NB4 (cell line): ENCODE measurements at regions not wholly inside any gene's neighbourhood (a gene's known extent, or its start where the extent isn't known, plus 50 kb on each side); places are given as distances from the start of the nearest gene placed in this dataset.

Experiments used
- DNase-seq: peaks from one replicate; pipeline ENCODE4 v3.0.0; 2010; ENCODE audit warnings: low read depth
- H3K4me3 ChIP-seq: one replicate; pipeline ENCODE4 v1.5.1; 2011; ENCODE audit warnings: mild to moderate bottlenecking, low read depth, low read length, moderate library complexity
- MYC ChIP-seq: IDR thresholded peaks from 2 replicates; pipeline ENCODE4 v1.6.1; 2011; ENCODE audit warnings: low read depth, low read length
- POLR2A ChIP-seq: IDR thresholded peaks from 2 replicates; pipeline ENCODE4 v1.6.1; 2011; ENCODE audit warnings: mild to moderate bottlenecking; ENCODE audit not compliant: insufficient read length; ENCODE audit errors: extremely low read depth
- TF ChIP-seq, protein P1 (sequence below): IDR thresholded peaks from one replicate; pipeline ENCODE4 v1.5.1; 2012; ENCODE audit warnings: low read depth, low read length
- TF ChIP-seq, protein P2 (sequence below): IDR thresholded peaks from 2 replicates; pipeline ENCODE4 v1.6.1; 2011; ENCODE audit warnings: low read depth, low read length

GRCh38 chr9:69987457-69987856 lies 56.2 kb upstream of the MAMDC2 start:
- DNase-seq, result no peak
- no peak overlapping the region for H3K4me3 ChIP-seq
- TF ChIP-seq, protein P1, sequence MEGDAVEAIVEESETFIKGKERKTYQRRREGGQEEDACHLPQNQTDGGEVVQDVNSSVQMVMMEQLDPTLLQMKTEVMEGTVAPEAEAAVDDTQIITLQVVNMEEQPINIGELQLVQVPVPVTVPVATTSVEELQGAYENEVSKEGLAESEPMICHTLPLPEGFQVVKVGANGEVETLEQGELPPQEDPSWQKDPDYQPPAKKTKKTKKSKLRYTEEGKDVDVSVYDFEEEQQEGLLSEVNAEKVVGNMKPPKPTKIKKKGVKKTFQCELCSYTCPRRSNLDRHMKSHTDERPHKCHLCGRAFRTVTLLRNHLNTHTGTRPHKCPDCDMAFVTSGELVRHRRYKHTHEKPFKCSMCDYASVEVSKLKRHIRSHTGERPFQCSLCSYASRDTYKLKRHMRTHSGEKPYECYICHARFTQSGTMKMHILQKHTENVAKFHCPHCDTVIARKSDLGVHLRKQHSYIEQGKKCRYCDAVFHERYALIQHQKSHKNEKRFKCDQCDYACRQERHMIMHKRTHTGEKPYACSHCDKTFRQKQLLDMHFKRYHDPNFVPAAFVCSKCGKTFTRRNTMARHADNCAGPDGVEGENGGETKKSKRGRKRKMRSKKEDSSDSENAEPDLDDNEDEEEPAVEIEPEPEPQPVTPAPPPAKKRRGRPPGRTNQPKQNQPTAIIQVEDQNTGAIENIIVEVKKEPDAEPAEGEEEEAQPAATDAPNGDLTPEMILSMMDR, result no peak
- TF ChIP-seq POLR2A (no peak), MYC (no peak)
- TF ChIP-seq, protein P2, sequence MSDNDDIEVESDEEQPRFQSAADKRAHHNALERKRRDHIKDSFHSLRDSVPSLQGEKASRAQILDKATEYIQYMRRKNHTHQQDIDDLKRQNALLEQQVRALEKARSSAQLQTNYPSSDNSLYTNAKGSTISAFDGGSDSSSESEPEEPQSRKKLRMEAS, result no peak

GRCh38 chr9:69993110-69993509 lies 50.5 kb upstream of the MAMDC2 start:
- no peak overlapping the region for H3K4me3 ChIP-seq
- TF ChIP-seq MYC, result no peak
- TF ChIP-seq, protein P1, result no peak
- no peak for TF ChIP-seq POLR2A
- TF ChIP-seq, protein P2, result no peak
- DNase-seq, result no peak
